ENCODE measurements at regions not wholly inside any gene's neighbourhood (a gene's known extent, or its start where the extent isn't known, plus 50 kb on each side); places are given as distances from the start of the nearest gene placed in this dataset.

DNA sequence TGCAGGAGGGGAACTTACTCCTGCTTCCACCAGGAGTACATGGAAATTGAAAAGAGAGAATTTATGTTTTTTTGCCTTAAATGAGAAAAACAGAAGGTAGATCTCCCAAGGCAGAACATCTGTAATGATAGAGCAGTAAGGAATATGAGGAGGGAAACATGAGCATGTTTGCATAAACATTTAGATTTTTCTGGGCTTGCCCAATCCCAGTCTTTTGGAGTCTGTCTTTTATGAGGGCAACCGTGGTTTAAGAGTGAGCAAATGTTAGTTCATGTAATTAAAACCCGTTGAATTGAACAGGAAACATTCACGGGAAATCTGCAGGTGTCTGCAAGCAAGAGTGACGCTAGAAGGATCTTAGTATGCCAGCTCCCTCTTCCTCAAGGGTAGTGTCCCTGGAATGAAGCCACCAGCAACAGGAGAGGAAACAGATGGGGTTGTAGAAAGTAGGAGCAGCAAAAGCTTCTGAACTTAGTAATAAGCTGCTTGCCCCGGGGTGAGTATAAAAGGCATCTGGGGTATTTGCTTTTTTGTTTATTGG, 79.3 kb downstream of the ARF6 start:
- no peaks in the 10 kb centered on the region for H4K20me1 ChIP-seq (ENCODE audit: insufficient read depth)
- peak overlapping the region in 1 of 2 experiments; percentile 31; a peak in 2 of 4 replicates for H3K4me3 ChIP-seq (replicated peaks in 1 of 2; ENCODE audit: low read depth in 1 of 2, low read length in 2 of 2)
- H3K9ac ChIP-seq (ENCODE audit: low read length): peak overlapping the region; percentile 42
- H3K27ac ChIP-seq (ENCODE audit: low read depth, low read length): peak overlapping the region; percentile 96
- BruUV-seq (replicated peaks): TSS peak; percentile 80
- H3K36me3 ChIP-seq (ENCODE audit: control insufficient read depth in 1 of 2, insufficient read depth in 2 of 2, low read length in 2 of 2): no peaks in the 10 kb centered on the region
- no peaks in the 10 kb centered on the region for H3K9me3 ChIP-seq (ENCODE audit: control insufficient read depth in 1 of 2, insufficient read depth in 1 of 2, low read depth in 1 of 2, low read length in 2 of 2)
- RAD21 ChIA-PET (ENCODE audit: low non-redundant PET in 1 of 2, low total read pairs in 2 of 2, uncharacterized antibody in 2 of 2, unreplicated experiment in 2 of 2): interaction anchor here (1.0 kb wide), 2 partner anchors 70 to 106 kb away, joined by 3 read pairs; no protein-coding TSS in a partner anchor
- no peak for ATAC-seq
- CTCF ChIA-PET: interaction anchor here (0.6 to 1.5 kb wide), 3 partner anchors 108 to 132 kb away, joined by 3 read pairs; no protein-coding TSS in a partner anchor
- peaks cover 57 to 75% of the 10 kb centered on the region in 2 experiments for H3K4me1 ChIP-seq (ENCODE audit: control insufficient read depth in 1 of 2, insufficient read depth in 2 of 2, low read length in 2 of 2)
- no peaks in the 10 kb centered on the region for H3K27me3 ChIP-seq (ENCODE audit: insufficient read depth, low read length)
- H3K9me2 ChIP-seq (ENCODE audit: insufficient read depth): no peaks in the 10 kb centered on the region
- H3K4me2 ChIP-seq (ENCODE audit: low read length): peak overlapping the region; percentile 68
- POLR2A ChIA-PET: interaction anchor here (0.6 to 2.2 kb wide), 7 partner anchors 9 to 110 kb away, joined by 3 to 7 read pairs (median 3); no protein-coding TSS in a partner anchor
- intact Hi-C loops (cut with micrococcal nuclease): loop anchor here (5.0 kb wide), 1 partner anchor 65 kb away; no protein-coding TSS in a partner anchor
- no peaks in the 10 kb centered on the region for H3K79me2 ChIP-seq (ENCODE audit: insufficient read depth, low read length)
- TF ChIP-seq ZNF274 (IDR thresholded peaks at IDR 0.05; ENCODE audit: low read depth, low read length) (no peak), TCF7L2 (IDR thresholded peaks at IDR 0.05; ENCODE audit: borderline replicate concordance, extremely low read depth, insufficient read depth, insufficient read length) (no peak), YY1 (IDR thresholded peaks at IDR 0.05; ENCODE audit: extremely low read depth, insufficient replicate concordance, low read depth, low read length) (no peak), ZFX (IDR thresholded peaks at IDR 0.05) (no peak), EGR1 (IDR thresholded peaks at IDR 0.05; ENCODE audit: low read depth) (no peak), POLR2A (IDR thresholded peaks at IDR 0.05; ENCODE audit: borderline replicate concordance, extremely low read depth, insufficient read depth, insufficient read length) (no peak), JUND (IDR thresholded peaks at IDR 0.05) (no peak), POLR2AphosphoS5 (IDR thresholded peaks at IDR 0.05; ENCODE audit: low read depth, low read length) (no peak)
- TF ChIP-seq, protein P1, sequence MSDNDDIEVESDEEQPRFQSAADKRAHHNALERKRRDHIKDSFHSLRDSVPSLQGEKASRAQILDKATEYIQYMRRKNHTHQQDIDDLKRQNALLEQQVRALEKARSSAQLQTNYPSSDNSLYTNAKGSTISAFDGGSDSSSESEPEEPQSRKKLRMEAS (IDR thresholded peaks at IDR 0.05): no peak
- TF ChIP-seq, protein P2, sequence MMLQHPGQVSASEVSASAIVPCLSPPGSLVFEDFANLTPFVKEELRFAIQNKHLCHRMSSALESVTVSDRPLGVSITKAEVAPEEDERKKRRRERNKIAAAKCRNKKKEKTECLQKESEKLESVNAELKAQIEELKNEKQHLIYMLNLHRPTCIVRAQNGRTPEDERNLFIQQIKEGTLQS (IDR thresholded peaks at IDR 0.05): no peak
- no peak overlapping the region for H2AFZ ChIP-seq (ENCODE audit: low read depth, low read length, poor library complexity, severe bottlenecking)
- DNase-seq (ENCODE audit: low read depth, low spot score): no peak
